H1 (cell line): ENCODE measurements at regions not wholly inside any gene's neighbourhood (a gene's known extent, or its start where the extent isn't known, plus 50 kb on each side); places are given as distances from the start of the nearest gene placed in this dataset.

Experiments used
- CTCF ChIA-PET: fragments of 300-600 bp; sonication (Branson Sonifier 250); formaldehyde crosslinking; loops from one replicate; lab custom pipeline; 2021; ENCODE audit not compliant: partially characterized antibody; lab: Charles Lee
- POLR2A ChIA-PET: fragments of 300-600 bp; sonication (Branson Sonifier 250); formaldehyde crosslinking; loops from one replicate; lab custom pipeline; 2021; ENCODE audit warnings: inconsistent platforms; ENCODE audit not compliant: partially characterized antibody; lab: Charles Lee
- DNase-seq, 2 experiments: peaks; one replicate each; pipeline versions ENCODE4 v3.0.0 to v3.0.0-alpha.2; 2010 to 2022; ENCODE audit warnings: low spot score in 2 of 2, low read depth in 1 of 2, mixed read lengths in 1 of 2
- FAIRE-seq: peaks from 2 replicates; lab custom pipeline; 2011; peaks lifted over from hg19 to GRCh38; lab: Jason Lieb, UNC
- H2AFZ ChIP-seq: 2 replicates; pipeline ENCODE4 v1.8.1; 2012; ENCODE audit warnings: low read length, inconsistent platforms
- H2AK5ac ChIP-seq: 2 replicates; pipeline ENCODE4 v1.6.1; 2013; ENCODE audit warnings: low read depth, low read length
- H2BK120ac ChIP-seq: replicated peaks from 2 replicates; pipeline ENCODE3; 2013; ENCODE audit warnings: low read depth, low read length, inconsistent platforms
- H2BK12ac ChIP-seq: 2 replicates; pipeline ENCODE4 v1.6.1; 2013; ENCODE audit warnings: low read depth, low read length
- H2BK15ac ChIP-seq: 2 replicates; pipeline ENCODE4 v1.6.1; 2013; ENCODE audit warnings: low read length
- H2BK20ac ChIP-seq: 2 replicates; pipeline ENCODE4 v1.6.1; 2013; ENCODE audit warnings: low read length
- H2BK5ac ChIP-seq: 2 replicates; pipeline ENCODE4 v1.6.1; 2013; ENCODE audit warnings: low read depth, low read length
- H3K14ac ChIP-seq: 2 replicates; pipeline ENCODE4 v1.6.1; 2013; ENCODE audit warnings: inconsistent platforms; ENCODE audit not compliant: insufficient read length
- H3K18ac ChIP-seq: 2 replicates; pipeline ENCODE4 v1.6.1; 2013; ENCODE audit warnings: low read length; ENCODE audit errors: extremely low read depth
- H3K23ac ChIP-seq: 2 replicates; pipeline ENCODE4 v1.6.1; 2013; ENCODE audit warnings: inconsistent platforms; ENCODE audit not compliant: insufficient read length
- H3K23me2 ChIP-seq: 2 replicates; pipeline ENCODE4 v1.6.1; 2013; ENCODE audit warnings: low read depth, low read length
- H3K27ac ChIP-seq: 2 replicates; pipeline ENCODE4 v1.6.1; 2011; ENCODE audit warnings: low read depth, low read length, inconsistent platforms
- H3K27me3 ChIP-seq, 4 experiments: replicated peaks in 1 of 4; 1 replicate in 1 of 4; 2 replicates in 3 of 4; pipeline versions ENCODE4 v1.6.1 to v1.8.1; 2011 to 2013; ENCODE audit warnings: low read length in 3 of 4, mild to moderate bottlenecking in 3 of 4, inconsistent platforms in 2 of 4, mixed read lengths in 2 of 4, moderate library complexity in 1 of 4; ENCODE audit not compliant: control insufficient read depth in 3 of 4, insufficient read depth in 3 of 4; ENCODE audit errors: extremely low read depth in 1 of 4
- H3K36me3 ChIP-seq, 4 experiments: 2 replicates each; pipeline versions ENCODE4 v1.6.1 to v1.8.1; 2011 to 2013; ENCODE audit warnings: mild to moderate bottlenecking in 4 of 4, low read length in 3 of 4, moderate library complexity in 2 of 4, control low read depth in 1 of 4, inconsistent platforms in 1 of 4; ENCODE audit not compliant: insufficient read depth in 4 of 4, control insufficient read depth in 2 of 4
- H3K4ac ChIP-seq: replicated peaks from 2 replicates; pipeline ENCODE3; 2013; ENCODE audit warnings: low read length, low read depth, mixed read lengths, inconsistent platforms; ENCODE audit not compliant: insufficient read length
- H3K4me1 ChIP-seq, 4 experiments: replicated peaks in 1 of 4; 1 replicate in 1 of 4; 2 replicates in 3 of 4; pipeline versions ENCODE4 v1.6.1 to v1.8.1; 2011 to 2013; ENCODE audit warnings: low read length in 3 of 4, inconsistent platforms in 2 of 4, mixed read lengths in 1 of 4; ENCODE audit not compliant: insufficient read depth in 4 of 4, control insufficient read depth in 3 of 4
- H3K4me2 ChIP-seq, 2 experiments: 2 replicates each; pipeline versions ENCODE4 v1.6.1 to v1.8.1; 2011 to 2013; ENCODE audit warnings: low read depth in 2 of 2, low read length in 2 of 2, control low read depth in 1 of 2, inconsistent platforms in 1 of 2, mild to moderate bottlenecking in 1 of 2; ENCODE audit not compliant: insufficient read depth in 1 of 2
- H3K4me3 ChIP-seq, 4 experiments: fragments of 200-600, 300-600 bp in 1 of 4; sonication (generic), shearing (Covaris generic), sonication (Bioruptor Twin) in 1 of 4; 2 replicates each; pipeline versions ENCODE4 v1.5.1 to v1.8.1; 2011 to 2016; ENCODE audit warnings: low read length in 4 of 4, low read depth in 3 of 4, control low read depth in 2 of 4, inconsistent platforms in 2 of 4, mild to moderate bottlenecking in 2 of 4, mixed read lengths in 1 of 4, moderate library complexity in 1 of 4; ENCODE audit not compliant: insufficient read depth in 2 of 4; ENCODE audit errors: extremely low read depth in 1 of 4
- H3K56ac ChIP-seq: replicated peaks from 2 replicates; pipeline ENCODE3; 2013; ENCODE audit warnings: low read depth, mild to moderate bottlenecking, mixed read lengths, low read length, inconsistent platforms; ENCODE audit not compliant: insufficient read length
- H3K79me1 ChIP-seq: 2 replicates; pipeline ENCODE4 v1.6.1; 2013; ENCODE audit warnings: low read depth, low read length, control low read depth
- H3K79me2 ChIP-seq, 2 experiments: 2 replicates each; pipeline versions ENCODE4 v1.6.1 to v1.8.1; 2012 to 2013; ENCODE audit warnings: low read length in 2 of 2, mild to moderate bottlenecking in 2 of 2, inconsistent platforms in 1 of 2; ENCODE audit not compliant: insufficient read depth in 2 of 2, control insufficient read depth in 1 of 2
- H3K9ac ChIP-seq, 4 experiments: replicated peaks in 1 of 4; 1 replicate in 1 of 4; 2 replicates in 3 of 4; pipeline versions ENCODE4 v1.6.1 to v1.8.1; 2011 to 2013; ENCODE audit warnings: low read depth in 3 of 4, low read length in 3 of 4, control low read depth in 2 of 4, mild to moderate bottlenecking in 2 of 4, moderate library complexity in 2 of 4, inconsistent platforms in 1 of 4; ENCODE audit errors: extremely low read depth in 1 of 4
- H3K9me3 ChIP-seq, 2 experiments: 2 replicates each; pipeline versions ENCODE4 v1.6.1 to v1.8.1; 2012 to 2013; ENCODE audit warnings: mild to moderate bottlenecking in 2 of 2, moderate library complexity in 2 of 2, control low read depth in 1 of 2, inconsistent platforms in 1 of 2, low read depth in 1 of 2, low read length in 1 of 2, mixed read lengths in 1 of 2; ENCODE audit not compliant: insufficient read depth in 2 of 2
- H4K20me1 ChIP-seq, 2 experiments: replicated peaks in 1 of 2; 2 replicates each; pipeline versions ENCODE3 to v1.8.1; 2011 to 2013; ENCODE audit warnings: inconsistent platforms in 2 of 2, low read length in 2 of 2, mild to moderate bottlenecking in 1 of 2; ENCODE audit not compliant: insufficient read depth in 2 of 2, control insufficient read depth in 1 of 2
- H4K5ac ChIP-seq: 2 replicates; pipeline ENCODE4 v1.6.1; 2013; ENCODE audit warnings: low read length, low read depth, mixed read lengths, inconsistent platforms; ENCODE audit not compliant: insufficient read length
- H4K8ac ChIP-seq: 2 replicates; pipeline ENCODE4 v1.8.0; 2013; ENCODE audit warnings: mild to moderate bottlenecking, moderate library complexity, low read length, inconsistent platforms; ENCODE audit not compliant: insufficient read depth; ENCODE audit errors: extremely low read depth
- H4K91ac ChIP-seq: replicated peaks from 2 replicates; pipeline ENCODE3; 2013; ENCODE audit warnings: low read length, mixed read lengths, inconsistent platforms; ENCODE audit not compliant: insufficient read length
- ASH2L ChIP-seq: fragments of 200-600, 300-600 bp; sonication (generic); IDR thresholded peaks from one replicate; pipeline ENCODE4 v1.7.1; 2017; ENCODE audit warnings: low read length
- BACH1 ChIP-seq: IDR thresholded peaks from 2 replicates; pipeline ENCODE4 v1.6.1; 2012; ENCODE audit warnings: low read length, improper control_type of control experiment
- HDAC6 ChIP-seq: IDR thresholded peaks from one replicate; pipeline ENCODE4 v1.7.1; 2012; ENCODE audit warnings: low read depth, mild to moderate bottlenecking, inconsistent platforms, low read length, moderate library complexity
- POLR2A ChIP-seq, 2 experiments: IDR thresholded peaks; 1 replicate in 1 of 2; 2 replicates in 1 of 2; pipeline ENCODE4 v1.6.1; 2011; ENCODE audit warnings: low read depth in 2 of 2, low read length in 2 of 2, mild to moderate bottlenecking in 2 of 2; ENCODE audit errors: control extremely low read depth in 1 of 2
- POLR2AphosphoS5 ChIP-seq: IDR thresholded peaks from 2 replicates; pipeline ENCODE4 v1.6.1; 2011; ENCODE audit warnings: low read depth, low read length
- SIRT6 ChIP-seq: IDR thresholded peaks from one replicate; pipeline ENCODE4 v1.7.1; 2012; ENCODE audit warnings: low read length, inconsistent platforms
- TBP ChIP-seq: IDR thresholded peaks from 2 replicates; pipeline ENCODE4 v1.6.1; 2011; ENCODE audit warnings: low read depth, low read length, improper control_type of control experiment
- TCF12 ChIP-seq: IDR thresholded peaks from 2 replicates; pipeline ENCODE4 v1.6.1; 2011; ENCODE audit warnings: low read depth, mild to moderate bottlenecking, low read length
- WGBS, 2 experiments: shearing (Covaris generic) in 1 of 2; methylation state at CpG; one replicate each; pipeline versions ENCODE4 v1.1.6 to v1.1.7; 2013 to 2015; ENCODE audit warnings: low lambda C conversion rate in 2 of 2, mixed read lengths in 2 of 2, inconsistent platforms in 1 of 2, low coverage in 1 of 2, missing lambda C conversion rate in 1 of 2; ENCODE audit not compliant: insufficient replicate concordance in 2 of 2, insufficient coverage in 1 of 2, insufficient read length in 1 of 2; ENCODE audit errors: extremely low coverage in 1 of 2, missing lambda C conversion rate in 1 of 2; 5-methylcytosine and 5-hydroxymethylcytosine counted together

- H3K18ac ChIP-seq: no peak overlapping the region
- no peak overlapping the region for H4K91ac ChIP-seq
- H2BK20ac ChIP-seq: no peak overlapping the region
- peaks cover 0 to 2% (median 0%) of the 10 kb centered on the region in 4 experiments; a peak in 1 of 7 replicates for H3K4me1 ChIP-seq
- FAIRE-seq (no peak), DNase-seq (no peak)
- 94% methylated on average over 6 of the region's 6 CpGs; no CpG with 5 or more reads in 1 of the 2 experiments for WGBS, 2 experiments
- ChIA-PET CTCF (no interaction called here), POLR2A (no interaction called here)
- H2AFZ ChIP-seq: 0 out of 2 replicates have a peak overlapping the region, but pooled peaks have one; percentile 18
- H4K20me1 ChIP-seq: no peaks in the 10 kb centered on the region
- H3K36me3 ChIP-seq: no peaks in the 10 kb centered on the region
- H3K4me3 ChIP-seq: no peak overlapping the region
- H3K23ac ChIP-seq: no peak overlapping the region
- H3K4ac ChIP-seq: no peak overlapping the region
- no peak overlapping the region for H2BK15ac ChIP-seq
- no peak overlapping the region for H3K4me2 ChIP-seq
- H3K14ac ChIP-seq: no peak overlapping the region
- no peak overlapping the region for H2BK5ac ChIP-seq
- H4K5ac ChIP-seq: no peak overlapping the region
- no peaks in the 10 kb centered on the region for H3K23me2 ChIP-seq
- H3K27ac ChIP-seq: no peak overlapping the region
- H3K56ac ChIP-seq: no peak overlapping the region
- no peak overlapping the region for H2BK120ac ChIP-seq
- TF ChIP-seq POLR2A (IDR thresholded peaks at IDR 0.05; ENCODE audit: control extremely low read depth in 1 of 2, low read depth in 2 of 2, low read length in 2 of 2) (no peak), POLR2AphosphoS5 (no peak), TCF12 (no peak), SIRT6 (no peak), TBP (no peak), BACH1 (no peak), ASH2L (no peak), HDAC6 (no peak)
- no peak overlapping the region for H4K8ac ChIP-seq
- H3K27me3 ChIP-seq: no peaks in the 10 kb centered on the region
- no peaks in the 10 kb centered on the region for H3K79me2 ChIP-seq
- H2AK5ac ChIP-seq: no peak overlapping the region
- no peaks in the 10 kb centered on the region for H3K9me3 ChIP-seq
- no peak overlapping the region for H2BK12ac ChIP-seq
- H3K79me1 ChIP-seq: no peaks in the 10 kb centered on the region
- H3K9ac ChIP-seq: no peak overlapping the region
Observed at GRCh38 chr3:73924048-73924447, 299.3 kb upstream of the PDZRN3 start.
